ENCODE measurements at regions not wholly inside any gene's neighbourhood (a gene's known extent, or its start where the extent isn't known, plus 50 kb on each side); places are given as distances from the start of the nearest gene placed in this dataset.

DNA sequence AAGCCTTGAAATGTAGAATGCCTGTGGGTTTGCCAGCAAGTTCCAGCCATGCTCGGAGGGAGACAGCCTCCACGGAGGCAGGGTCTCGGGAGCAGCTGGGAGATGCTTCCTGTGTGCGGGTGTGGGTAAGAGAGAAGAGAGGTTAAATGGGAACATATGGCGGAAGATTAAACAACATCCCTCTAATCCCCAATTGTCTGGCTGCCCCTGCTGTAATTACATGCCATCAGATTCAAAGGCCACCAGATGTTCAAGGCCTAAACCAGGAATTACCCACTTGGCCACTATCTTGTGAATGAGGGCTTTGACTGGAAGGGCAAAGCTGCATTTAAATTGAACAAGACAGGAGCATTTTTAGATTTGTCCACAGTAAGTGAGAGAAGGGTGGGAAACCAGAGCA, 81.4 kb upstream of the BACE2 start:
- DNase-seq, result no peak

DNA sequence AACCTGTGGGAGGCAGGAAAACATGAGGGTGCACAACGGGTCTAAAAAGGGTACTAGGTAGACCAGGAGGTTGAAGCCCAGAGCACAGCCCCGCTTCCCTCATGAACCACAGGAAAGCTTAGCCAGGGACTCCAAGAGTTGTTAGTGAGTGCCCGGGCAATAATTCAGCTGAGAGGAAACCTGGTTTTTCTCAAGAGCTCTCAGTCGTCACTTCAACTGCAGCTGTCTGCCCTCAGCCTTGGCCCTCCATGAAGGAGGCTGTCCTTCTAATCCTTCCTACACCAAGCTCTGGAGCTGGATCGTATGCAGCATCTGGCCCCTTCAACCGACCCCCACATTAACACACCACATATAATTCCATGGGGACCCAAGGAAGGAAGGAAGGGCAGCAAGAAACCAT, 77.0 kb upstream of the BACE2 start:
- no peak for DNase-seq

DNA sequence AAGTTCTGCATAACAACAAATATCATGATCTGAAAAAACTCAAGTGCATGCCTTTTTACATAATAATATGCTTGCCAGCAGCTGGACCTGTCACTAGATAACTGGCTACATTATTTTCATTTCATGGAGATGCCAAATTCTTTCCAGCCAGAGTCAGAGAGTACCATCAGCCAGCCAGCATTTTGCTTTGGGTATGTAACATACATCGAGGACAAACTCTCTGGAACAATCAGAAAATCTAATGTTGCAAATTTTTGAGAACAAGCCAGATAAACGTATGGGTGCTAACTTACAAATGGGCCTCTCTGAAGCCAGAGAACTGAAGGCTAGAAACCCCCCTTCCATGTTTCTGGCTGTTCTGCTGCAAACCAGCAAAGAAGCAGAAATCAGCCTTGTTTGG, 76.3 kb upstream of the BACE2 start:
- no peak for DNase-seq

DNA sequence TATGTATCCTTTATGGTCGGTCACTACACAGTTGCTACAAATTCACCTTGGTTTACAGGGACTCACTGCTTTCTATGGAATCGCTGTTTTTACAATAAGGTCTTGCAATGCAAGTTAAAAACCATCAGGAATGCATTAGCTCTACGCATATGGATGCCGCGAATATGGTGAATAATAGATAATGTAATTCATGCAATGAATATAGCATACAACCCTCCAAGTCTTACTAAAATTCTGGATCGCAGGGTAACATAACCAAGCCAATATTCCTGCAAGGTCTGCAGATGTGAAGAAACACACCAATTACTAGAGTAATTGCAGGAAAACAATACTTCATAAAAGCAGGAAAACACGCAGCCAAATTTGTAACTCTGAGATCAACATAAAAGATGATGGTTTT, 75.6 kb upstream of the BACE2 start:
- DNase-seq, result no peak

DNA sequence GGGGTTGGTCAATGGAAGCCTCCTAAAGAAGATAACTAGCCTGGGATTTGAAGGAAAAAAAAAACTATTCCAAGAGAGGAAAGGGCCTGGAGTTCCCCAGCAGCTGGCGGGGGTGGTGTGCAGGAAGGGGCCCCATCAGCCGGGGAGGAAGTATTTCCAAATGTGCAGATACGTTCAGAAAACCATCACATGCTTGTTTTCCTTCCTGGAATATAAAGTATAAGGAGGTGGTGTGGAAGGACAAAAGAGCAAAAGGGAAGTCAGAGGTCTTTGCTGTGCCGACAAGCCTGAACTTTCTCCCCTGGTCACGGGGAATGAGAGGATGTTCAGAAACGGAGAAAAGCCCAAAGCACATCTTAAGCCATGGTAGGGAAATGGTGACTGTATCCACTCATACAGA, 72.0 kb upstream of the BACE2 start:
- no peak for DNase-seq

DNA sequence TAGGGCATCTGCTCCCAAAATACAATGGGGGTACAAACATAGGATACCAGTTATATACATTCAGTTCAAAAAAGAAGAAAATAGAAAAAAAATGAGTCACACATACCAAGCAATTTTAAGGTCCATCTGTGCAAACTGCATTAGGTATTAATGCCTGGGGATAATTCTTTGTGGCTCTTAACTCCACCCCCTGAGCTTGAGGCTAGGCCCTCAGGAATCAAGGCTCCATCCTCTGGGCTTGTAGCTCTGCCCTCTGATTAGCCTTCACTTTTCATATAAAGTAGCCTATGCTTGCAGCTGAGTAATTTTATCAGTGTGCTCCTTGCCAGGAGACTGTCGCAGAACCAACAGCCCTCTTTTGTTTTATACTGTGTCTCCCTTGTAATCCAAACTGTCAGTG, 69.9 kb upstream of the BACE2 start:
- DNase-seq, result no peak

DNA sequence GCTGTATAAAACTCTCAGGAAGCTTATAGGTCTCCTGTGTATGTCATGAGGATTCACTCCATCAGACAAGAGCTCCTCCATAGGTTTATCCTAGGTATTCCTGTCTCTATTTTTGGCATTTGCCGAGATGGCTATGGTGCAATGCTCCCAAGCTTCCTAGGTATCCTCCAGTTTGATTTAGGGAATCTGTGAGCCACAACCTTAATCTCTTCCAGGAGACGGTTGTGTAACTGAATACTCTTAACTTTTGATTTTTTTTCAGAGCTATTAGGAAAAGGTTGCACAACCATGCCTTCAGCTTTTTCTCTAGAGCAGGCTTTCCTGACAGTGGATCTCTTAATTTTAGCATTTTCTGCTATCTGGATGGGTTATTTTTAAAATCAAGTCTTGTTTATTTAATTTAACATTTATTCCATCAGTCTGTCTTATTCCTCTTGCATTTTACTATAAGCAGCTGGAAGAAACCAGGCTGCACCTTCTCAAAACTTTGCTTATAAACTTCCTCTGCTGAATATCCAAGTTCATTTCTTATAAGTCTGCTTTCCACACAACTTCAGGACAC, 69.4 kb upstream of the BACE2 start:
- DNase-seq, result no peak

DNA sequence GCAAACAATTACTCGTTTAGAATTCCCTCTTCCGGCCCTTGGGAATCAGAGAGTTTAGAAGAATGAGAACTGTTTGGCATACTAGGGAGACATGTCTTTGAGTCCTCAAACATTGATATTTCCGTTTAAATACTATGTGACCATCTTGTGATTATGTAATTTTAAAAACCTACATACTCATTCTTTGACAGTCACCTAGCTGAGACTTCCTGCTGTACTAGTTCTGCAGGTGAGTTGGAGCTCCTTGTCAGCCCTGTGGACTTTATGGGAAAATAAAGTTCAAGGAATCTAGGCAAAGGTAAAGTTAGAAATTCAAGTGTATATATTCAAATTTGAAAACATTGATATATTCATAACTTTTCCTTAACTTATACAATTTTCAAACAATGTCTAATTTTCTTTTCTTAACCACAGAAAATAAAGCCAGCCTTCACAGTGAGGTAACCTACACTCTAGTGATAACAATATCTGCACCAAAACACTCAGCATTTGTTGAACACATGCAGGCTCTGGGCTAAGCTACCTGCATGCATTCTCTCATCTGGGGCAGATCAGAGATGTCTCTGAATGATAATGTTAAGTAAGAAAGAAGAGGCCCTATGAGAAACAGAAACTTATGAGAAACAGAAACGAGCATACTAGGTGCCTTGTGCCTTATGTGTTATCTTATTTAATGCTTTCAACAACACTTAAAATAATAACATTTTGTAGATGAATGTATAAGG, 67.0 kb upstream of the BACE2 start:
- DNase-seq, result no peak

DNA sequence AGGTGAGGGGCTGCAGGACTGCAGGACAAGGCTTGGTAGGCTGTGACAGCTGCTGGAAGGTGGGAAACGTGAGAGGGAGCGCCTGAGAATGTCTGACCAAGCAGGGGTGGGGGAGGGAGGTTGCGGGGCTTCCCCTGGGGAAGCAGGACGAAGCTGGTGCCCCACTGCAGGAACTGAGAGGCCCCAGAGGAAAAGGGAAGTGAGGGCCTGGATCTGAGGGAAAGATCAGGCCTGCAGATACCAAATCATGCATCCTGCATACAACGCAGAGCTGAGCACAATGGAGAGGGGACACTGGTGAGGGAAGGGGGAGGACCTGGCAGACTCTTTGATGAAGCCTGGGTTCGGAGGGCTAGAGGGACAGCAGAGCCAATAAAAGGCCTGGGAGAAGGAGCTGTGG, 65.7 kb upstream of the BACE2 start:
- DNase-seq, result no peak

DNA sequence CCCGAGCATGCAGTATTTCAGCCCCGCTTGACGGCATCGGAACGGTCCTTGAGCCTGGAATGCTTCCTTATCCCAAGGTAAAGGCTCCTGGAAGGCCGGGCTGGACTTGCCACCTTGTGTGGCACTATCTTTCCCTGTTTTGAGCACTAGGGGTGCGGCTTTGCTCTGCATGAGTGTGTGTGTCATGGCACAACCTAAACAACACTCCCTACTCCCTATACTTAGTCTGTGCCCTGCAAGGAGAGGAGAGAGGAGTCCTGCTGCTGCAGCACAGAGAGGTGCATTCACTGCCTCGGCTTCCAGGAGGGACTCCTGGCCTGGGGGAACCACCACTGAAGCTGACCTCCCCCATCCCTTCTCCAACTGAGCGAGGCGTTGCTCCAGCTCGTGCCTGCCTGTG, 60.4 kb upstream of the BACE2 start:
- no peak for DNase-seq

DNA sequence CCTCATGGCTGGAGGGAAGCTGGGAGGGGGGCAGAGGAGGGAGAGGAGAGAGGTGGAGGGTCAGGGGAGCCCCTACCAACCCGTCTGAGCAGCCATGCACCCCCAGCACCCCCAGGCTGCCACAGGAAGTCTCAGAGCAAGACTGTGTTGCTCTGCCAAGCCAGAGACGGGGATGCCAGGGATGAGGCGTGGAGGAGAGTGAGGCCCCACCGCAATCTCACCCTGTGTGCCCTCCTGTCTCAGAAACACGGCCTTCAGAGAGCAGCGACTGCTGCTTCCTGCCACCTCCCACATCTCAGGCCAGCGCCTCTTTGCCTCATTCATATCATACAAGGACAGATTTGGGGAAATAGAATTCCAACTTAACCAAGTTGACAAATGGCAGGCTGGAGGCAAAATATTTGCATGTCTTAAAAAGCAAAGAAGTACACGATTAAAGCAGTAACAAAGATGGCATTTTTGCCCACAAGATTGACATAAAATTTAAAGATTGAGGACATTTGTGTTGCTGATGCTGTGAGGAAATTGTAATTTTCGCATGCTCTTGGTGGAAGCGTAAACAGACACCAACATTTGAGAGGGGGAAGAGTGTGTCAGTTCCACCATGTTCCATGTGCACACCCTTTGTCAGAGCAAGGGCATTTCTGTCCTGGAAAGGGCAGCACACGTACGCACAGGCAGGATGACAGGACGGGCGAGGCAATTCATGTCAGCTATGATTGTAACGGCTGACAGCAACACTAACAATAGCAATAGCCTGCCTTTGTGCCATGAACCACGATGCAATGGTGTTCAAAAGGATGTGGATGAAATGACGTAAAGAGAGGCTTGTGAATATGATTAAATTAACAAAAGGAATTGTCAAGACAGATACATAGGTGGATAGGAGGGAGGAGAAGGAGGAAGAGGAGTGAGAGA, 59.0 kb upstream of the BACE2 start:
- no peak for DNase-seq

DNA sequence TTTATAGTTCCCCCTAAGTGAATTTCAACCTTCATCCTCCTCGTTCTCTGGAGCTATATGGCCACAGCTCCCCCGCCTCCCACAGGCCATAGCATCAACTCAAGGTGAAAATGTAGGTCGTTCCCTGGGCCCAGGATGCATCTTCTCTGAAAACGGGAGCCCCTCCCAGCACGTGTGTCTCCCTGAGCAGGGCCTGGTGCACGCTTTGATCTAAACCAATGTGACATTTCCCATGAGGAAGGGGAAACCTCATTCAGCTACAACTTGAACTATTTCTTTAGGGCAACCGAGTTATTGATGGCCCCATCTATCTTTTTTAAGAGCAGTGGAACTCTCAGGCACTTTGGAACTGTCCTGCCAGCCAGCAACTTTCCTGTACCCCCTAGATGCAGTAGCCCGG, 57.8 kb upstream of the BACE2 start:
- no peak for DNase-seq

DNA sequence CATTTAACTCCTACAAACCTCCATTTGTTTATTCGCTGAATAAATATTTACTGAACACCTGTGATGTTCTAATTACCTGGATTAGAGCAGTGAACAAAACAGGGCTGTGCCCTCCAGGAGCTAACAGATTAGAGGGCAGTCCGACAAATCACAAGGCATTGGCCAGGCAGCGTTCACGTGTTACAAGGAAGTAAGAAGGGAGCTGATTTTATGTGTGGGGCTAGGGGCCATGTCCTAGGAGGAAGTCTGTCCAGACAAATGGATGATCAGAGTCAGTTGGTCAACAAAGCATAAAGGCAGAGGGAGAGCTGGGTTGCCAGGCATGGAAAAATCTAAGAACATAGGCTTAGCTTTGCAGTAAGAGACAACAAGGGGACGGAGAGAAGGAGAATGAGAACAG, 57.3 kb upstream of the BACE2 start:
- DNase-seq, result no peak

DNA sequence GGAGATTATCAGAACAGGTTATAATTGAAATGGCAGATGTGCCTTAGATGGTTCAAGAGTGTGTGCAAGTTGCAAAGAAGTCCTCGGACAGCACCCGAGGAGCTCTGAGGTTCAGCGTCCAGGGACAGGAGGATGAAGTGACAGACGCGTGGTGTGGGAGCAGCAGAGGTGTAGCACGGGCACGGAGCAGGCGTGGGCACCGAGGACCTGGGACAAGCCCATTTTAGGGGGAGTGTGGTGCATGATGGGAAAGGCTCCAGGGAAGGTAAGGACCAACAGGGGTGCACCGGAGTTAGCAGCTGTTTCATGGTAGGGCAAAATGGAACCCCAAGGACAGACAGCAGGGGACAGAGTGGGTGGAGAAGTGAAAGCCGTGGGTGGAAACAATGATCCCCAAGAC, 56.3 kb upstream of the BACE2 start:
- no peak for DNase-seq

DNA sequence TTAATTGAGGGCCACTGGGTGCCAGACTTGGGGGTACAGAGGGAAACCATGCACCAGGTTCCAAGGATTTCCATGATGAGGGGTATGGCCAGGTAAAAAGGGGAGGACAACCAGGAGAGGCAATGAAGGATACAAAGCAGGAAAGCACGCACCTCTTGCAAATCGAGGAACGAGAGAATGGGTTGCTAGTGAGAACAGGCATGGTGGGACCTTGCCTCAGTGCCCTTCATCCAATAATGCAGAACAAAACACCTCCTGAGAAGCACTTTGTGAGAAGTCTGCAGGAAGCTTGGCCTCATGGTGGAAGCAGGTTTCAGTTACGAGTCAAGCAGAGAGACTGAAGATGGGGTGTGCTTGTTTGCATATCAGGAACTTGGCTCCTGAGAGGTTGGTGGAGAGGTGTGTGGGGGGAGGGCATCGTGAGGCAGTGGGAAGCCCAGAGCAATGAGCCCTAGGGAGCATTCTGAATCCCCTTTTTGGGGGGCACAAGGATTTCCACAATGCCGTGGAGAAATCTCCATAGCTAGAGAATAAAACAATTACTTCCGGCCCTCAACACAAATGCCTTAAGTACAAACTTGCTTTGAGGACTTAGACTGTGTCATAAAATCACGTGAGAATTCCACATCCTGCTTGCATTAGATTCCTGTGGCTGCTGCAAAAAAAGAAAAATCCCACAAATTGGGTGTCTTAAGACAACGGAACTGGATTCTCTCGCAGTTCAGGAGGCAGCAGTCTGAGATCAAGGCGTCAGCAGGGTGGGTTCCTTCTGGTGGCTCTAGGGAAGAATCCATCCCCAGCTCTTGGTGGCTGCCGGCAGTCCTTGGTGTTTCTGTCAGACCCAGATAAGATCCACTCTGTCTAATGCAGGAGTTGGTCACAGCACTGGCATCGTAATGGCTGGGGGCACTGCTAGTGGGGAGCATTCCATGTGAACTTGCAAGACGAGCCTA, 54.9 kb upstream of the BACE2 start:
- no peak for DNase-seq

DNA sequence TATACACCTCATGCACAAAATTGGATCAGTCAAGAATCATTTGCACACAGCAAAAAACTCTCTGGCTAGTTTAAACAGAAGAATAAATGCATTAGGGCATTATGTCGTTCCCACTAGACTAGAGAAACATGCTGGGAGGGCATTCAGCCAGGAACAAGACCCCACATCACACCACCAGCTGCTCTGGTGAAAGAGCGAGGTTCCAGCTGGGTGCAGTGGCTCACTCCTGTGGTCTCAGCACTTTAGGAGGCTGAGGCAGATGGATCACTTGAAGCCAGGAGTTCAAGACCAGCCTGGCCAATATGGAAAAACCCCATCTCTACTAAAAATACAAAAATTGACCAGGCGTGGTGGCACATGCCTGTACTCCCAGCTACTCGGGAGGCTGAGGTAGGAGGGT, 52.1 kb upstream of the BACE2 start:
- DNase-seq, result no peak

All from bone marrow (tissue), 2 donors.